Fibroblast of villous mesenchyme (primary cell): ENCODE measurements at regions not wholly inside any gene's neighbourhood (a gene's known extent, or its start where the extent isn't known, plus 50 kb on each side); places are given as distances from the start of the nearest gene placed in this dataset.

Experiments used
- DNase-seq: peaks from one replicate; pipeline ENCODE4 v3.0.0-alpha.2; 2010; ENCODE audit warnings: low read depth
- H3K4me3 ChIP-seq: 2 replicates; pipeline ENCODE4 v1.5.1; 2011; ENCODE audit warnings: low read depth, mild to moderate bottlenecking, low read length
- TF ChIP-seq, protein P1 (sequence below): IDR thresholded peaks from 2 replicates; pipeline ENCODE4 v1.5.1; 2012; ENCODE audit warnings: low read depth, mild to moderate bottlenecking, low read length; ENCODE audit not compliant: insufficient read depth

DNA sequence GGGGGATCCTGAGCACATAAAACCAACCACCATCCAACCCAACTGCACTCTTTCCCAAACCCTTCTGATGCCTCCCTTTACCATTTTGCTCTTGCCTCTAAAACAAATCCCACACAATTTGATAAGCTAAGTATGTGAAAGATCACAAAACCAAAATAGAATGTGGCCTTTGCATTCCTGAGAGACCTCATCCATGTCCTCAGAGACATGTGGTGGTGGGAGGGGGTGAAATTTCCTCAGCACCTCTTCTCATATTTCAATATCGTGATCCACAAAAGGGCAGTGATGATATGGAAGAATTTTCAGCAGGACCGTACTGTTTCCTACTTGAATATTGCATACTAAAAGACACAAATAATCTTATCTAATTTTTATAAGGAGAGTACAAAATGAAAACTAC is 423.3 kb downstream of the TLE1 start:
- H3K4me3 ChIP-seq: no peak overlapping the region
- no peak for DNase-seq
- TF ChIP-seq, protein P1, sequence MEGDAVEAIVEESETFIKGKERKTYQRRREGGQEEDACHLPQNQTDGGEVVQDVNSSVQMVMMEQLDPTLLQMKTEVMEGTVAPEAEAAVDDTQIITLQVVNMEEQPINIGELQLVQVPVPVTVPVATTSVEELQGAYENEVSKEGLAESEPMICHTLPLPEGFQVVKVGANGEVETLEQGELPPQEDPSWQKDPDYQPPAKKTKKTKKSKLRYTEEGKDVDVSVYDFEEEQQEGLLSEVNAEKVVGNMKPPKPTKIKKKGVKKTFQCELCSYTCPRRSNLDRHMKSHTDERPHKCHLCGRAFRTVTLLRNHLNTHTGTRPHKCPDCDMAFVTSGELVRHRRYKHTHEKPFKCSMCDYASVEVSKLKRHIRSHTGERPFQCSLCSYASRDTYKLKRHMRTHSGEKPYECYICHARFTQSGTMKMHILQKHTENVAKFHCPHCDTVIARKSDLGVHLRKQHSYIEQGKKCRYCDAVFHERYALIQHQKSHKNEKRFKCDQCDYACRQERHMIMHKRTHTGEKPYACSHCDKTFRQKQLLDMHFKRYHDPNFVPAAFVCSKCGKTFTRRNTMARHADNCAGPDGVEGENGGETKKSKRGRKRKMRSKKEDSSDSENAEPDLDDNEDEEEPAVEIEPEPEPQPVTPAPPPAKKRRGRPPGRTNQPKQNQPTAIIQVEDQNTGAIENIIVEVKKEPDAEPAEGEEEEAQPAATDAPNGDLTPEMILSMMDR: no peak

DNA sequence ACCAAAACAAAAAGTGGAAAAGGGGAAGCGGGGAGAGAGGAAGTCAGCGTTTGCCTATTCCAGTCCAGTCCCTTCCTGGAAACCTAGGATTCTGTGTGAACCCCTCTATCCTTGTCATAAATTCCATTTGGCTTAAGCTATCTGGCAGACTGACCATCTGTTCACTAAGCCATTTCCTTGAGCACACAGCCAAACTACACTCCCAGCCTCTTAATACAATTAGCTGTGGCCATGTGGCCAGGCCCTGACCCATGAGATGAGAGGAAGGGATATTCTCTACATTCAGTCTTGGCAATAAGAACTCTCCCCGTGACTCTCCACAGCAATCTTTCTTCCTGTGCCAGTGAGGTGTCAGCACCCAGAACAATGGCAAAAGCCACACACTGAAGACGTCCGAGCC is 424.8 kb downstream of the TLE1 start:
- peak; percentile 35 for DNase-seq
- no peak overlapping the region for H3K4me3 ChIP-seq
- TF ChIP-seq, protein P1: no peak

DNA sequence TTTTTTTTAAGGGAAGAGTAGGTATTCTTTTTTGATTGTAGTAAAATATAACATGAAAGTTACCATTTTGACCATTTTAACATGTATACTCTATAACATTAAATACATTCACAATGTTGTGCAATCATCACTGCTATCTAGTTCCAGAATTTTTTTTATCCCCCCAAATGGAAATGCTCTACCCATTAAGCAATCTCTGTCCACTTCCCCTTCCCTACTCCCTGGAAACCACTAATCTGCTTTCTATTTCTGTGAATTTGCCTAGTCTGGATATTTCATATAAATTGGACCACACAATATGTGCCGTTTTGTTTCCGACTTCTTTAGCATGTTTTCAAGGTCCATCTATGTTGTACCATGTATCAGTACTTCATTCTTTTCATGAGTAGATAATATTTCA is 429.5 kb downstream of the TLE1 start:
- DNase-seq: no peak
- TF ChIP-seq, protein P1: no peak
- H3K4me3 ChIP-seq: no peak overlapping the region

DNA sequence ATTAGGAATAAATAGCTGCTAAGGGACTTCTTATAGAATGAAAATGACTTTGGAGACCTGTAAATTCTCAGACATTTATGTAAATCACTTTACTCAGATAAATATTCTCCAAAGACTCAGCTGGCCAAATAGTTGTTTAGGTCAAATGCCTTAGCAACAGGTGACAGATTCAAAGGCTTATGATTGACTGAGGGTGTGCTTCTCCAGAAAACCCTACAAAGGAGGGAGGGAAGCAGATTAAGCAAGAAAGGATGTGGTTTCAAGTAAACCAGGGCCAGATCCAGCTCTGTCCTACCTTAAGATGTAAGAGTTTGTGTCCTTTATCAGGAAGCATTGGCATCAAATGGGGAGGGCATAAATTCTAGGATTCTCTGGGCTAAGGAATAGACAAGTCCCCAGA is 433.0 kb downstream of the TLE1 start:
- no peak for DNase-seq
- H3K4me3 ChIP-seq: no peak overlapping the region
- TF ChIP-seq, protein P1: no peak

DNA sequence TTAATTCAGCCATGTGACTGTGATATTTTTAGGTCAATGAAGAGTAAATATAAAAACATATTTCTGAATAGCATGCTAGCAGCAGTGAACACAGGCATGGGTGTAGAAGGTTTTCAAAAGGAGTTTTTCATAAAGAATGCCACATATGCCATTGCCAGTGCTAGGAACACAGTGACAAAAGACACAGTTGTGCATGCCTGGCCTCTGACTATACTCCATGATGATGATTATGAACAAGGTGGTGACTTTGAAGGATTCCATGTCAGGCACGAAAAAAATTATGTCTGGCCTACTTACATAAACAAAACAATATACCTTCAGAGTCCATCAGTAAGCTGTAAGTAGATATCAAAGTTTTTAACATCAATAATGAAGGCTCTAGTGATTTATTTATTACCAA is 438.7 kb downstream of the TLE1 start:
- H3K4me3 ChIP-seq: no peak overlapping the region
- TF ChIP-seq, protein P1: no peak
- DNase-seq: no peak

DNA sequence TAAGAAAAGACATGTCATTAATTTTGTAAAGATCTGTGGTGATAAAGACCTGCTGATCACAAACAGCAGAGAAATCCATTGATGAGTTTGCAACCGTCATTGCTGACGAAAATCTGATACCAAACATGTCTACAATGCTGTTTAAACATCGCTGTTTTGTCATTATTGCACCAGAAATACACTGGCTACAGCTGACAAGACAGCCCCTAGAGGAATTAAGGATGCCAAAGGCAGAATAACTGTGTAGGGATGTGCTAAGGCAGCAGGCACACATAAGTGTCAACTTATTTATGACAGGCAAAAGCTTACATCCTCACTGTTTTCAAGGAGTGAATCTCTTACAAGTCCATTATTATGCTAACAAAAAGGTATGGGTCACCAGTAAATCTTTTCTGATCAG is 439.3 kb downstream of the TLE1 start:
- no peak for DNase-seq
- H3K4me3 ChIP-seq: no peak overlapping the region
- TF ChIP-seq, protein P1: no peak

DNA sequence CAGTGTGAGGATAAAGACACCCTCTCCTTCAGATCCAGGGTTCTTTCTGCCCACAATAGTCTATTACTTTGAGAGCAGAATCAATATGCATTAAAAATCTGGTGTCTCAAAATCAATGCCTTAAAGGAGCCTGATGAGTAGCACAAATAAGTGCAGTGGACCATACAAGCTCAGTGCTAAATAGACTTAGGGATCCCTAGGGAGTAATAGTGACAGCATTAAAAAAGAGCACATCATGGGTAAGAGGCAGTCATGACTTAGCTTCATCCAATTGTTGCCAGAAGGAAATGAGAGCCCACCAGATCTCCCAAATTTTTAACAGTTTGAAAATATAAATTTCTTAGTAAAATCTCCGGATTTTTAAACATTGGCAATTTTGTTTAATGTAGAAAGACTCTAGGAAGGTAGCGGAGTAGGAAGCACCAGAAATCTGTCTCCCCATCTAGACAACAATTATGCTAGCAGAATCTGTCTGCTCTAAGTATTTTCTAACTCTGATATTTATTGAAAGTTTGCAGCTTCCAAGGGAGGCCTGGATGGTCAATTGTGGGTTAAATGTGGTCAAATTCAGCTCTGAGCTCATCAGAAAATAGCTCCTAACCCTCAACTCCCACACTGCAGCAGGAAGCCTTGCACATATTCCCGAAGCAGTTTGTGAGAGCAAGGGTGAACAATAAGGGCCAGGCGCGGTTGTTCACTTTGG is 443.9 kb downstream of the TLE1 start:
- DNase-seq: peak; percentile 35
- TF ChIP-seq, protein P1: no peak
- H3K4me3 ChIP-seq: no peak overlapping the region
